HepG2 (cell line): ENCODE measurements at regions not wholly inside any gene's neighbourhood (a gene's known extent, or its start where the extent isn't known, plus 50 kb on each side); places are given as distances from the start of the nearest gene placed in this dataset.

Experiments
- CTCF ChIP-seq: sonication (generic); formaldehyde crosslinking; IDR thresholded peaks from 2 replicates; pipeline ENCODE4 v1.5.0; 2020; ENCODE audit warnings: mild to moderate bottlenecking, missing genetic modification reagents, moderate library complexity
- DNMT1 ChIP-seq: sonication (generic); formaldehyde crosslinking; IDR thresholded peaks from 2 replicates; pipeline ENCODE4 v1.5.1; 2020; ENCODE audit warnings: mild to moderate bottlenecking, missing genetic modification reagents
- EP300 ChIP-seq, 3 experiments: sonication (generic) in 1 of 3; formaldehyde crosslinking in 1 of 3; IDR thresholded peaks; 2 replicates each; pipeline versions ENCODE4 v1.5.1 to v1.6.1; 2011 to 2020; ENCODE audit warnings: low read depth in 2 of 3, low read length in 2 of 3, borderline replicate concordance in 1 of 3, improper control_type of control experiment in 1 of 3, mild to moderate bottlenecking in 1 of 3, missing genetic modification reagents in 1 of 3, moderate library complexity in 1 of 3
- EZH2 ChIP-seq: conservative IDR thresholded peaks from 2 replicates; pipeline ENCODE4 v1.6.1; 2012; ENCODE audit warnings: mild to moderate bottlenecking, low read depth, low read length, moderate library complexity
- NFIC ChIP-seq: IDR thresholded peaks from 2 replicates; pipeline ENCODE4 v1.6.1; 2012; ENCODE audit warnings: mild to moderate bottlenecking, low read length, inconsistent platforms
- POLR2A ChIP-seq, 2 experiments: IDR thresholded peaks; 2 replicates each; pipeline ENCODE4 v1.6.1; 2011; ENCODE audit warnings: low read depth in 2 of 2, low read length in 2 of 2, mild to moderate bottlenecking in 1 of 2, moderate library complexity in 1 of 2; ENCODE audit not compliant: insufficient read depth in 1 of 2
- RXRA ChIP-seq: sonication (generic); formaldehyde crosslinking; IDR thresholded peaks from 2 replicates; pipeline ENCODE4 v1.5.1; 2020; ENCODE audit warnings: missing genetic modification reagents
- ZNF121 ChIP-seq: sonication (generic); formaldehyde crosslinking; IDR thresholded peaks from 2 replicates; pipeline ENCODE4 v1.5.0; 2020; ENCODE audit warnings: mild to moderate bottlenecking, missing genetic modification reagents
- ZNF569 ChIP-seq: sonication (generic); formaldehyde crosslinking; IDR thresholded peaks from 2 replicates; pipeline ENCODE4 v1.5.0; 2020; ENCODE audit warnings: mild to moderate bottlenecking, missing genetic modification reagents, moderate library complexity, borderline replicate concordance
- ZNF782 ChIP-seq: sonication (generic); formaldehyde crosslinking; IDR thresholded peaks from 2 replicates; pipeline ENCODE4 v1.4.0; 2020; ENCODE audit warnings: missing genetic modification reagents, mild to moderate bottlenecking, borderline replicate concordance
- TF ChIP-seq, protein P1 (sequence below): IDR thresholded peaks from 2 replicates; pipeline ENCODE4 v1.6.1; 2012; ENCODE audit warnings: low read length, improper control_type of control experiment
- TF ChIP-seq, protein P2 (sequence below): sonication (generic); formaldehyde crosslinking; IDR thresholded peaks from 2 replicates; pipeline ENCODE4 v1.8.1; 2022; ENCODE audit warnings: low read depth, mild to moderate bottlenecking, missing genetic modification reagents
- TF ChIP-seq, protein P3 (sequence below): sonication (generic); formaldehyde crosslinking; IDR thresholded peaks from 2 replicates; pipeline ENCODE4 v1.4.0; 2020; ENCODE audit warnings: missing genetic modification reagents

GRCh38 chr20:57966620-57967019 lies 256.8 kb upstream of the PMEPA1 start:
- TF ChIP-seq NFIC (no peak), POLR2A (IDR thresholded peaks at IDR 0.05; ENCODE audit: insufficient read depth in 1 of 2, low read depth in 2 of 2, low read length in 2 of 2) (no peak), EZH2 (no peak), ZNF782 (CRISPR knock-in tag) (no peak), EP300 (IDR thresholded peaks at IDR 0.05; ENCODE audit: low read depth in 2 of 2, low read length in 2 of 2) (no peak), EP300 (CRISPR knock-in tag; IDR thresholded peaks at IDR 0.05; ENCODE audit: borderline replicate concordance) (no peak), ZNF121 (no peak), RXRA (CRISPR knock-in tag) (no peak), CTCF (CRISPR knock-in tag) (no peak), DNMT1 (CRISPR knock-in tag) (no peak), ZNF569 (CRISPR knock-in tag) (no peak)
- TF ChIP-seq, protein P1, sequence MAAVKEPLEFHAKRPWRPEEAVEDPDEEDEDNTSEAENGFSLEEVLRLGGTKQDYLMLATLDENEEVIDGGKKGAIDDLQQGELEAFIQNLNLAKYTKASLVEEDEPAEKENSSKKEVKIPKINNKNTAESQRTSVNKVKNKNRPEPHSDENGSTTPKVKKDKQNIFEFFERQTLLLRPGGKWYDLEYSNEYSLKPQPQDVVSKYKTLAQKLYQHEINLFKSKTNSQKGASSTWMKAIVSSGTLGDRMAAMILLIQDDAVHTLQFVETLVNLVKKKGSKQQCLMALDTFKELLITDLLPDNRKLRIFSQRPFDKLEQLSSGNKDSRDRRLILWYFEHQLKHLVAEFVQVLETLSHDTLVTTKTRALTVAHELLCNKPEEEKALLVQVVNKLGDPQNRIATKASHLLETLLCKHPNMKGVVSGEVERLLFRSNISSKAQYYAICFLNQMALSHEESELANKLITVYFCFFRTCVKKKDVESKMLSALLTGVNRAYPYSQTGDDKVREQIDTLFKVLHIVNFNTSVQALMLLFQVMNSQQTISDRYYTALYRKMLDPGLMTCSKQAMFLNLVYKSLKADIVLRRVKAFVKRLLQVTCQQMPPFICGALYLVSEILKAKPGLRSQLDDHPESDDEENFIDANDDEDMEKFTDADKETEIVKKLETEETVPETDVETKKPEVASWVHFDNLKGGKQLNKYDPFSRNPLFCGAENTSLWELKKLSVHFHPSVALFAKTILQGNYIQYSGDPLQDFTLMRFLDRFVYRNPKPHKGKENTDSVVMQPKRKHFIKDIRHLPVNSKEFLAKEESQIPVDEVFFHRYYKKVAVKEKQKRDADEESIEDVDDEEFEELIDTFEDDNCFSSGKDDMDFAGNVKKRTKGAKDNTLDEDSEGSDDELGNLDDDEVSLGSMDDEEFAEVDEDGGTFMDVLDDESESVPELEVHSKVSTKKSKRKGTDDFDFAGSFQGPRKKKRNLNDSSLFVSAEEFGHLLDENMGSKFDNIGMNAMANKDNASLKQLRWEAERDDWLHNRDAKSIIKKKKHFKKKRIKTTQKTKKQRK = no peak
- TF ChIP-seq, protein P2, sequence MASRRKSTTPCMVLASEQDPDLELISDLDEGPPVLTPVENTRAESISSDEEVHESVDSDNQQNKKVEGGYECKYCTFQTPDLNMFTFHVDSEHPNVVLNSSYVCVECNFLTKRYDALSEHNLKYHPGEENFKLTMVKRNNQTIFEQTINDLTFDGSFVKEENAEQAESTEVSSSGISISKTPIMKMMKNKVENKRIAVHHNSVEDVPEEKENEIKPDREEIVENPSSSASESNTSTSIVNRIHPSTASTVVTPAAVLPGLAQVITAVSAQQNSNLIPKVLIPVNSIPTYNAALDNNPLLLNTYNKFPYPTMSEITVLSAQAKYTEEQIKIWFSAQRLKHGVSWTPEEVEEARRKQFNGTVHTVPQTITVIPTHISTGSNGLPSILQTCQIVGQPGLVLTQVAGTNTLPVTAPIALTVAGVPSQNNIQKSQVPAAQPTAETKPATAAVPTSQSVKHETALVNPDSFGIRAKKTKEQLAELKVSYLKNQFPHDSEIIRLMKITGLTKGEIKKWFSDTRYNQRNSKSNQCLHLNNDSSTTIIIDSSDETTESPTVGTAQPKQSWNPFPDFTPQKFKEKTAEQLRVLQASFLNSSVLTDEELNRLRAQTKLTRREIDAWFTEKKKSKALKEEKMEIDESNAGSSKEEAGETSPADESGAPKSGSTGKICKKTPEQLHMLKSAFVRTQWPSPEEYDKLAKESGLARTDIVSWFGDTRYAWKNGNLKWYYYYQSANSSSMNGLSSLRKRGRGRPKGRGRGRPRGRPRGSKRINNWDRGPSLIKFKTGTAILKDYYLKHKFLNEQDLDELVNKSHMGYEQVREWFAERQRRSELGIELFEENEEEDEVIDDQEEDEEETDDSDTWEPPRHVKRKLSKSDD = no peak
- TF ChIP-seq, protein P3, sequence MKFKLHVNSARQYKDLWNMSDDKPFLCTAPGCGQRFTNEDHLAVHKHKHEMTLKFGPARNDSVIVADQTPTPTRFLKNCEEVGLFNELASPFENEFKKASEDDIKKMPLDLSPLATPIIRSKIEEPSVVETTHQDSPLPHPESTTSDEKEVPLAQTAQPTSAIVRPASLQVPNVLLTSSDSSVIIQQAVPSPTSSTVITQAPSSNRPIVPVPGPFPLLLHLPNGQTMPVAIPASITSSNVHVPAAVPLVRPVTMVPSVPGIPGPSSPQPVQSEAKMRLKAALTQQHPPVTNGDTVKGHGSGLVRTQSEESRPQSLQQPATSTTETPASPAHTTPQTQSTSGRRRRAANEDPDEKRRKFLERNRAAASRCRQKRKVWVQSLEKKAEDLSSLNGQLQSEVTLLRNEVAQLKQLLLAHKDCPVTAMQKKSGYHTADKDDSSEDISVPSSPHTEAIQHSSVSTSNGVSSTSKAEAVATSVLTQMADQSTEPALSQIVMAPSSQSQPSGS = no peak
